HUES48 (cell line): ENCODE measurements at regions not wholly inside any gene's neighbourhood (a gene's known extent, or its start where the extent isn't known, plus 50 kb on each side); places are given as distances from the start of the nearest gene placed in this dataset.

ENCODE experiments used
- H3K27ac ChIP-seq: one replicate; pipeline ENCODE4 v1.7.0; 2013; ENCODE audit warnings: low read depth, low read length, inconsistent platforms
- H3K27me3 ChIP-seq: 2 replicates; pipeline ENCODE4 v1.6.1; 2013; ENCODE audit warnings: mild to moderate bottlenecking, low read length; ENCODE audit not compliant: control insufficient read depth, insufficient read depth
- H3K36me3 ChIP-seq: 2 replicates; pipeline ENCODE4 v1.6.1; 2013; ENCODE audit warnings: low read length; ENCODE audit not compliant: control insufficient read depth, insufficient read depth
- H3K4me1 ChIP-seq: 2 replicates; pipeline ENCODE4 v1.6.1; 2013; ENCODE audit warnings: mild to moderate bottlenecking, low read length; ENCODE audit not compliant: control insufficient read depth, insufficient read depth
- H3K4me3 ChIP-seq: 2 replicates; pipeline ENCODE4 v1.5.1; 2013; ENCODE audit warnings: mild to moderate bottlenecking, low read depth, low read length
- H3K9ac ChIP-seq: 2 replicates; pipeline ENCODE4 v1.6.1; 2013; ENCODE audit warnings: mild to moderate bottlenecking, low read depth, low read length, moderate library complexity
- H3K9me3 ChIP-seq: 2 replicates; pipeline ENCODE4 v1.6.1; 2013; ENCODE audit warnings: low read length; ENCODE audit not compliant: control insufficient read depth, insufficient read depth

- Histone ChIP-seq H3K9ac (no peak overlapping the region), H3K4me1 (peaks cover 4% of the 10 kb centered on the region), H3K27me3 (no peaks in the 10 kb centered on the region), H3K9me3 (no peaks in the 10 kb centered on the region), H3K27ac (no peak overlapping the region), H3K4me3 (no peak overlapping the region), H3K36me3 (no peaks in the 10 kb centered on the region)
Measured at GRCh38 chr13:78190296-78190695, 271.7 kb upstream of the EDNRB start.

GRCh38 chr13:78187781-78188180 is 269.1 kb upstream of the EDNRB start:
- H3K9ac ChIP-seq: no peak overlapping the region
- no peak overlapping the region for H3K4me3 ChIP-seq
- H3K4me1 ChIP-seq: no peaks in the 10 kb centered on the region; the same call in 1 of the 2 replicates
- H3K36me3 ChIP-seq: no peaks in the 10 kb centered on the region
- no peaks in the 10 kb centered on the region for H3K9me3 ChIP-seq
- H3K27ac ChIP-seq: no peak overlapping the region
- H3K27me3 ChIP-seq: no peaks in the 10 kb centered on the region

- H3K36me3 ChIP-seq: no peaks in the 10 kb centered on the region
- no peak overlapping the region for H3K27ac ChIP-seq
- no peak overlapping the region for H3K4me3 ChIP-seq
- H3K9ac ChIP-seq: no peak overlapping the region
- H3K27me3 ChIP-seq: no peaks in the 10 kb centered on the region
- H3K9me3 ChIP-seq: no peaks in the 10 kb centered on the region
- H3K4me1 ChIP-seq: no peaks in the 10 kb centered on the region; the same call in 1 of the 2 replicates
Measured at GRCh38 chr13:78185700-78186099, 267.1 kb upstream of the EDNRB start.

- H3K27me3 ChIP-seq: no peaks in the 10 kb centered on the region
- H3K9me3 ChIP-seq: no peaks in the 10 kb centered on the region
- H3K9ac ChIP-seq: no peak overlapping the region
- H3K36me3 ChIP-seq: no peaks in the 10 kb centered on the region
- no peak overlapping the region for H3K4me3 ChIP-seq
- no peaks in the 10 kb centered on the region; the same call in 1 of the 2 replicates for H3K4me1 ChIP-seq
- no peak overlapping the region for H3K27ac ChIP-seq
Measured at GRCh38 chr13:78183732-78184131, 265.1 kb upstream of the EDNRB start.

- H3K27me3 ChIP-seq: no peaks in the 10 kb centered on the region
- H3K36me3 ChIP-seq: no peaks in the 10 kb centered on the region
- H3K9me3 ChIP-seq: no peaks in the 10 kb centered on the region
- no peak overlapping the region for H3K4me3 ChIP-seq
- H3K9ac ChIP-seq: no peak overlapping the region
- H3K27ac ChIP-seq: no peak overlapping the region
- no peaks in the 10 kb centered on the region; the same call in 1 of the 2 replicates for H3K4me1 ChIP-seq
Measured at GRCh38 chr13:78182813-78183212, 264.2 kb upstream of the EDNRB start.

GRCh38 chr13:78177306-78177705 is 258.7 kb upstream of the EDNRB start:
- Histone ChIP-seq H3K9me3 (no peaks in the 10 kb centered on the region), H3K4me1 (no peaks in the 10 kb centered on the region), H3K27ac (no peak overlapping the region), H3K4me3 (no peak overlapping the region), H3K27me3 (no peaks in the 10 kb centered on the region), H3K9ac (no peak overlapping the region), H3K36me3 (no peaks in the 10 kb centered on the region)

GRCh38 chr13:78176880-78177279 is 258.2 kb upstream of the EDNRB start:
- no peak overlapping the region for H3K27ac ChIP-seq
- H3K4me1 ChIP-seq: no peaks in the 10 kb centered on the region
- no peak overlapping the region for H3K9ac ChIP-seq
- no peaks in the 10 kb centered on the region for H3K36me3 ChIP-seq
- H3K27me3 ChIP-seq: no peaks in the 10 kb centered on the region
- no peaks in the 10 kb centered on the region for H3K9me3 ChIP-seq
- H3K4me3 ChIP-seq: no peak overlapping the region

- Histone ChIP-seq H3K9ac (no peak overlapping the region), H3K4me1 (no peaks in the 10 kb centered on the region), H3K4me3 (no peak overlapping the region), H3K27ac (no peak overlapping the region), H3K27me3 (no peaks in the 10 kb centered on the region), H3K36me3 (no peaks in the 10 kb centered on the region), H3K9me3 (no peaks in the 10 kb centered on the region; the same call in 1 of the 2 replicates)
Measured at GRCh38 chr13:78169386-78169785, 250.8 kb upstream of the EDNRB start.

- Histone ChIP-seq H3K4me1 (no peaks in the 10 kb centered on the region), H3K27me3 (no peaks in the 10 kb centered on the region), H3K4me3 (no peak overlapping the region), H3K9me3 (no peaks in the 10 kb centered on the region; the same call in 1 of the 2 replicates), H3K36me3 (no peaks in the 10 kb centered on the region), H3K9ac (no peak overlapping the region), H3K27ac (no peak overlapping the region)
Measured at GRCh38 chr13:78168981-78169380, 250.3 kb upstream of the EDNRB start.

GRCh38 chr13:78161266-78161665 is 242.6 kb upstream of the EDNRB start:
- Histone ChIP-seq H3K9ac (no peak overlapping the region), H3K36me3 (no peaks in the 10 kb centered on the region), H3K4me3 (no peak overlapping the region), H3K27ac (no peak overlapping the region), H3K27me3 (no peaks in the 10 kb centered on the region), H3K4me1 (0 out of 2 replicates have a peak, but pooled peaks cover 4% of the 10 kb centered on the region), H3K9me3 (no peaks in the 10 kb centered on the region)

- no peaks in the 10 kb centered on the region for H3K36me3 ChIP-seq
- H3K9me3 ChIP-seq: no peaks in the 10 kb centered on the region
- H3K27ac ChIP-seq: no peak overlapping the region
- H3K9ac ChIP-seq: no peak overlapping the region
- H3K27me3 ChIP-seq: no peaks in the 10 kb centered on the region
- 0 out of 2 replicates have a peak, but pooled peaks cover 4% of the 10 kb centered on the region for H3K4me1 ChIP-seq
- H3K4me3 ChIP-seq: no peak overlapping the region
Measured at GRCh38 chr13:78160793-78161192, 242.2 kb upstream of the EDNRB start.

- H3K9me3 ChIP-seq: no peaks in the 10 kb centered on the region; the same call in 1 of the 2 replicates
- no peak overlapping the region for H3K9ac ChIP-seq
- no peaks in the 10 kb centered on the region for H3K27me3 ChIP-seq
- no peaks in the 10 kb centered on the region for H3K36me3 ChIP-seq
- H3K4me1 ChIP-seq: no peaks in the 10 kb centered on the region
- H3K4me3 ChIP-seq: no peak overlapping the region
- no peak overlapping the region for H3K27ac ChIP-seq
Measured at GRCh38 chr13:78152415-78152814, 233.8 kb upstream of the EDNRB start.
